GM12892 (cell line): ENCODE measurements at regions not wholly inside any gene's neighbourhood (a gene's known extent, or its start where the extent isn't known, plus 50 kb on each side); places are given as distances from the start of the nearest gene placed in this dataset.

ENCODE experiments used
- POLR2A ChIP-seq: IDR thresholded peaks from 2 replicates; pipeline ENCODE4 v1.6.1; 2011; ENCODE audit warnings: low read depth, low read length, control low read depth
- TAF1 ChIP-seq: IDR thresholded peaks from 2 replicates; pipeline ENCODE4 v1.6.1; 2011; ENCODE audit warnings: low read depth, mild to moderate bottlenecking, control low read depth, low read length, borderline replicate concordance

DNA sequence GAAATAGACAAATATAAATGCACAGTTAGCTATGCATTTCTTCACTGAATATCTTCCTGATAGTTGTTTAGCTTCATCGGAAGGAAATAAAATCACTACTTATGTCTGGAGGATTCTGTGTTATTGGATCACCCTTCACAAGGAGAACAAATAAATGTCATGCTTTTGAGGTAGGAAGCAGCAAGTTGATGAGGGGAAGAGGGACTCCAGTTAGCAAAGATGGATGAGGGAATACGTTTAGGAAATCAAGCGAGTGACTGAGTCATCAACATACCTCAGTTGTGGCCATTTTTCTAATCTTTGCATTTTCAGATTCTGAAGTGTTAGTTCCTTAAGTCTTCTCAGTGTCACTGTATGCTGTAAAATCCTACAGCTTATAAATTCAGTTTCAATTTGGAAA lies 456.2 kb downstream of the EPHA4 start:
- no peak for TF ChIP-seq POLR2A
- no peak for TF ChIP-seq TAF1
